ENCODE measurements at regions not wholly inside any gene's neighbourhood (a gene's known extent, or its start where the extent isn't known, plus 50 kb on each side); places are given as distances from the start of the nearest gene placed in this dataset.

DNA sequence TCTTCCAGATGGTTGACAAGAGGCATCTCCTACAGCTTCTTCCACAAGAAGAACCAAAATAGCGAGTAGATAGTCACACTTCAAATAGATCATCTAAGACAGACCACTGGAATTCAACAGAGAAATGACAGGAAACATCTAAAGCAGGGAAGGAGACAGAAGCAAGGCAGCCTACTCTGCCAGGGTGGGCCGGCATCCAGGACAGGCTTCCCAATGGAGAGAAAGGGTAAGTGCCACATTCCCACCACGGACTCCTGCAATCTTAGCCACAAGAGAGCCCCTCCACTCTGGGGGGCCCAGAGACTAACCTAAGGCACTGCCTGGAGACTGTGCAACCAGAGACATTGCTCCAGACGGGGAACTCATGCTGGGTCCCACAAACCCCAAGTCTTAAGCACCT, 154.5 kb downstream of the NDUFA12 start:
- no peaks in the 10 kb centered on the region for H3K36me3 ChIP-seq
- 82 to 94% (median 89%) methylated on average over 4 of the region's 4 CpGs for WGBS, 5 donors
- intact Hi-C loops (cut with DNase I; ENCODE audit: low total_unique reads) = no loop called here
- DNase-seq = no peak
- no peaks in the 10 kb centered on the region for H3K4me1 ChIP-seq
- H3K9me3 ChIP-seq = no peaks in the 10 kb centered on the region
- no peak overlapping the region for H3K4me3 ChIP-seq
- TF ChIP-seq POLR2A (IDR thresholded peaks at IDR 0.05) (no peak), POLR2AphosphoS5 (IDR thresholded peaks at IDR 0.05) (no peak)
- TF ChIP-seq, protein P1, sequence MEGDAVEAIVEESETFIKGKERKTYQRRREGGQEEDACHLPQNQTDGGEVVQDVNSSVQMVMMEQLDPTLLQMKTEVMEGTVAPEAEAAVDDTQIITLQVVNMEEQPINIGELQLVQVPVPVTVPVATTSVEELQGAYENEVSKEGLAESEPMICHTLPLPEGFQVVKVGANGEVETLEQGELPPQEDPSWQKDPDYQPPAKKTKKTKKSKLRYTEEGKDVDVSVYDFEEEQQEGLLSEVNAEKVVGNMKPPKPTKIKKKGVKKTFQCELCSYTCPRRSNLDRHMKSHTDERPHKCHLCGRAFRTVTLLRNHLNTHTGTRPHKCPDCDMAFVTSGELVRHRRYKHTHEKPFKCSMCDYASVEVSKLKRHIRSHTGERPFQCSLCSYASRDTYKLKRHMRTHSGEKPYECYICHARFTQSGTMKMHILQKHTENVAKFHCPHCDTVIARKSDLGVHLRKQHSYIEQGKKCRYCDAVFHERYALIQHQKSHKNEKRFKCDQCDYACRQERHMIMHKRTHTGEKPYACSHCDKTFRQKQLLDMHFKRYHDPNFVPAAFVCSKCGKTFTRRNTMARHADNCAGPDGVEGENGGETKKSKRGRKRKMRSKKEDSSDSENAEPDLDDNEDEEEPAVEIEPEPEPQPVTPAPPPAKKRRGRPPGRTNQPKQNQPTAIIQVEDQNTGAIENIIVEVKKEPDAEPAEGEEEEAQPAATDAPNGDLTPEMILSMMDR (IDR thresholded peaks at IDR 0.05 in 8 of 11, conservative IDR thresholded peaks at IDR 0.05 in 3 of 11) = no peak
- no peak overlapping the region for H3K27ac ChIP-seq
- H3K27me3 ChIP-seq (replicated peaks in 1 of 7) = peaks cover 0 to 13% (median 0%) of the 10 kb centered on the region in 7 donors

GRCh38 chr12:94845110-94845509, 158.4 kb downstream of the NDUFA12 start:
- intact Hi-C loops (cut with DNase I; ENCODE audit: low total_unique reads) = no loop called here
- peaks cover 0 to 13% (median 0%) of the 10 kb centered on the region in 7 donors for H3K27me3 ChIP-seq (replicated peaks in 1 of 7)
- H3K36me3 ChIP-seq = no peaks in the 10 kb centered on the region
- no peak for DNase-seq
- H3K4me3 ChIP-seq = no peak overlapping the region
- H3K27ac ChIP-seq = no peak overlapping the region
- 85 to 93% (median 89%) methylated on average over 8 of the region's 8 CpGs for WGBS, 5 donors
- H3K9me3 ChIP-seq = no peaks in the 10 kb centered on the region
- TF ChIP-seq POLR2A (IDR thresholded peaks at IDR 0.05) = no peak
- TF ChIP-seq POLR2AphosphoS5 (IDR thresholded peaks at IDR 0.05) = no peak
- TF ChIP-seq, protein P1 (IDR thresholded peaks at IDR 0.05 in 8 of 11, conservative IDR thresholded peaks at IDR 0.05 in 3 of 11) = no peak
- no peaks in the 10 kb centered on the region for H3K4me1 ChIP-seq

DNA sequence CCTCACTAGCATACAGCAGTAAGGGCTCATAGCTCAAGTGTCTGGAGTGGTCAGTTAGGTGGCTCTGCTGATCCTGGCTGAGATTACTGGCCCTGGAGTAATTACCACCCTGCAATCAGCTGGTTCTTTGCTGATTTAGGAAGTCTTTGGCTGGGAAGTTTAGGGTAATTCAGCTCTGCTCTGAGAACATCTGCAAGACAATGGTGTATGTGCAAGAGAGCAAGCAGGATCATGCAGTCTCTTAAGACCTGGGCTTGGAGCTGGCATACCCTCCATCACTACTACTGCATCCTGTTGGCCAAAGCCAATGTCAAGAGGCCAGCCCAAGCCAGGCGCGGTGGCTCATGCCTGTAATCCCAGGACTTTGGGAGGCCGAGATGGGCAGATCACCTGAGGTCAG, 159.0 kb downstream of the NDUFA12 start:
- 88 to 95% (median 91%) methylated on average over 3 of the region's 3 CpGs for WGBS, 5 donors
- Histone ChIP-seq H3K9me3 (no peaks in the 10 kb centered on the region), H3K4me1 (no peaks in the 10 kb centered on the region), H3K36me3 (no peaks in the 10 kb centered on the region), H3K27ac (no peak overlapping the region), H3K27me3 (replicated peaks in 1 of 7) (peaks cover 0 to 9% (median 0%) of the 10 kb centered on the region in 7 donors), H3K4me3 (no peak overlapping the region)
- intact Hi-C loops (cut with DNase I; ENCODE audit: low total_unique reads) = no loop called here
- DNase-seq = no peak
- TF ChIP-seq POLR2AphosphoS5 (IDR thresholded peaks at IDR 0.05) = no peak
- no peak for TF ChIP-seq POLR2A (IDR thresholded peaks at IDR 0.05)
- TF ChIP-seq, protein P1 (IDR thresholded peaks at IDR 0.05 in 8 of 11, conservative IDR thresholded peaks at IDR 0.05 in 3 of 11) = no peak

DNA sequence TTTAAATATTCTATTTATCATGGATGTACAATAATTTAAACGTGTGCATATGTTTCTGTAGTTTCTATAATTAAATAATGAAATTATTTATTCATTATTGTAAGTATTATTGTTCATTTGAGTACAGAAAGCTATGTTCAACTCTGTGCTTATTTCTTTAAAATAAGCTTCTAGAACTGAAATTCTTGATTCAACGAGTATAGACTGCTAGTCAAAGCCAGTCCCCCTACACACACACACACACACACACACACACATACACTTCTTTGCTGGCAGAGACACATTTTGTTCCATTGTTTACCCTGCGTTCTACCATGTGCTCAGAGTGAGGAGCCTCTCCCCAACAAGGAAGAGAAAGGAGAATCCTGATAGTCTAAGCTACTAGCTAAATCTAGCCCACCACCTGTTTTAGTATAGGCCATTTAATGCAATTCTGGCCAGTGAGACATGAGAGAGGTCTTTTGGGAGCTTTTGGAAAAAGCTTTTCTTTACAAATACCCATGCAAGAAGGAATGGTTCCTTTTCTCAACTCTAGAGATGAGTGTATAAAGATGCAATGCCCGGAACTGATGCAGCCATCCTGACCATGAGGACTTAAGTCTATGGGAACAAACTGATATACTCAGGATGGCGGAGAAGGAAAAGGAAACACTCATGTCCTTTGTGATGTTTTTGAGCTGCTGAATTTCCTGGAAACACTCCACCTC, 161.4 kb downstream of the NDUFA12 start:
- Histone ChIP-seq H3K27me3 (replicated peaks in 1 of 7) (no peaks in the 10 kb centered on the region), H3K9me3 (peaks cover 0 to 3% (median 0%) of the 10 kb centered on the region in 8 donors), H3K4me1 (no peaks in the 10 kb centered on the region), H3K27ac (no peak overlapping the region), H3K36me3 (no peaks in the 10 kb centered on the region), H3K4me3 (no peak overlapping the region)
- no peak for DNase-seq
- intact Hi-C loops (cut with DNase I; ENCODE audit: low total_unique reads) = no loop called here
- 66 to 84% (median 77%) methylated on average over 5 of the region's 5 CpGs for WGBS, 5 donors
- TF ChIP-seq POLR2AphosphoS5 (IDR thresholded peaks at IDR 0.05) (no peak), POLR2A (IDR thresholded peaks at IDR 0.05) (no peak)
- TF ChIP-seq, protein P1 (IDR thresholded peaks at IDR 0.05 in 8 of 11, conservative IDR thresholded peaks at IDR 0.05 in 3 of 11) = no peak
